HT1080 (cell line): ENCODE measurements at regions not wholly inside any gene's neighbourhood (a gene's known extent, or its start where the extent isn't known, plus 50 kb on each side); places are given as distances from the start of the nearest gene placed in this dataset.

Source experiments
- DNase-seq: peaks from one replicate; pipeline ENCODE4 v3.0.0-alpha.2; 2015; ENCODE audit warnings: low read depth

DNA sequence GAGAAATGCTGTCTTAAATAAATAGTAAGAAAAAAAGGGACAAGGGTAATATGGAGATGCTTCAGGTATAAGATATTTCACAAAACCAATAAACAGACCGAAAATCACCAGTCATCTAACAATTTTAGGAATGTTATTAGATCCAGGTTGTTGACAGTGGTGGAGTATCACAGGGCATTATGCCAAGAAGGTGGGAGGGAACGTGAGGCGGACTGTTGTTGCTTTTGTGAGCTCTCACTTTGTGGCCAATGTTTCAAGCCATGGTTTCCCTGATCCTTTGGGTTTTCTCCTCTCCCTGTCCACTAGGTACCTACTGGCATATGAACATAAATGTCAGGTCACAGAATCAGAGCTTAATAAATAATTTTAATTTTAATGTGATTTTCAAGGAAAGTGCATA lies 790.3 kb upstream of the SLITRK1 start:
- no peak for DNase-seq

- DNase-seq = no peak
Measured at GRCh38 chr13:84670245-84670644, 788.0 kb upstream of the SLITRK1 start.

DNA sequence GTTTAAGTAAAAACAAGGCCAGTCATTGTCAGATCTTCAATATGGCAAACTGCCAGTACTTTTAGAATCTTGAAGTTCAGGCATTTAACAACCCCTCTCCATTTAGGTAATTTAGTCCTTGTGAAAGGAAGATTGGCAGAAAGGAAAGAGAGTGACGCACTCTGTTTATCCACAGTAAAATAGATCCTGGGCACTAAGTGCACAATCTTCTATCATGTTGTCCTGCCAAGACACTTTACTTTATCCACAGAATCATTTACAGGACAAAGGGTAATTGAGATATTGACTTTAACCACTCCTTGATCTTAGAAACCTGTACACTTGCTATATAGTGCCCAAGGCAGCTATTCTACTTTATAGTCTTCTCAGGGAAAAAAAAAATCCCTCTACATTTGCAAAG lies 786.4 kb upstream of the SLITRK1 start:
- DNase-seq = no peak

DNA sequence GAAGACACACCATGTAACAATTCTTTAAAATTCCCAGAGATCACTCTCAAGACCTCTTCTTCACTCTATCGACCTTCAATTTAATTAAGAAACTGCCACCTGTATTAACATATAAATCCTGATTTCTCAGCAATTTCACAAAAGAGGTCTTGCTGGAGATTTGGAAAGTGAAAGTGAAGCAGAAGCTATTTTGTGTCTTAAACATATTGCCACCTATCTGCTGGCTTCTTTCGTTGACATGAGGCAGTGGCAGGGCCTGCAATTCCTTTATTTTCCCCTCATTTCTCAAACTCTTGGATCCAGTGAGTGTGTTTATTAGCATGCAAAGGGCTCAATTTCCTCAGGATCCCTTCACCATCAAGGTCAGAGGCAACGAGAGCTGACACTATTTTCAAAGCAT lies 780.2 kb upstream of the SLITRK1 start:
- no peak for DNase-seq

- DNase-seq = peak; percentile 31
Measured at GRCh38 chr13:84661718-84662117, 779.4 kb upstream of the SLITRK1 start.

GRCh38 chr13:84659359-84659661 lies 777.0 kb upstream of the SLITRK1 start:
- DNase-seq = no peak

DNA sequence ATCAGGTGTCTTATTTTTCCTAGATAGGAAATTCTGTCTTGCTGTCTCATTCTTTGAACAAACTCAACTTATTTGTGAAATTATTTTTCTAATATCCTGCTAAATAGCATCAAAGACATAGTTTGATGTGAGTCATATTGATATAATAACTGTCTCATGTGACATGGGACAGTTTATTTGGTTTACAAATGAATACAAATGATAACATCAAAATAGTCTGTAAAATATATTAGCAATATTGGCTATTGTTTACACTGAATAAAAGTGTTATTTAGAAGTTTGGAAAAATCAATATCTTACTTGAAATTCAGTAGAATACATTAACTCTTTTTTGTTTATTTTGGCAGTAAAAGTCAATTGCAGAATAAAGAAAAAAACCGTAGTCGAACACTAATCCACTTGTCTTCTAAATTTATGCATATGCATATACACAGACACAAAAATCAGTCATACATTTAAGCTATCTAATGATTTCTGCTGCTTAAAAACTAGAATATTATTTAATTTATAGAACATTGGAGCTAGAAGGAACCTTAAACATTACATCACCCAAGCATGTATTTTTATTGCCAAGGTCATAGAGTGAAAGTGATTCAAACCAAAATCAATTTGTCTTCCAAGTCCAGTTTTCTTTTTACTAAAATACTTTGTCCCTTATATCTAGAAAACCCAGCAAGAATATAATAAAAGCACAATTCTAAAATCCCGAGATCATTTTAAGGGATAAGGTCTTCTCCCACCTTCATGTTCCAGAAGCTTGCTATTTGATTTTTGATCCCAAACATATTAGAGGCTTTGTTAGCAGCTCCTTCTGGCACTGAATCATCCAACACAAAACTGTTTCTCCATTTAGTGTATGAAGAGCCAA lies 776.5 kb upstream of the SLITRK1 start:
- DNase-seq = no peak

- DNase-seq = peak; percentile 79
Measured at GRCh38 chr13:84655677-84656076, 773.4 kb upstream of the SLITRK1 start.

GRCh38 chr13:84654654-84655275 lies 772.5 kb upstream of the SLITRK1 start:
- no peak for DNase-seq

GRCh38 chr13:84653915-84654534 lies 771.8 kb upstream of the SLITRK1 start:
- no peak for DNase-seq

DNA sequence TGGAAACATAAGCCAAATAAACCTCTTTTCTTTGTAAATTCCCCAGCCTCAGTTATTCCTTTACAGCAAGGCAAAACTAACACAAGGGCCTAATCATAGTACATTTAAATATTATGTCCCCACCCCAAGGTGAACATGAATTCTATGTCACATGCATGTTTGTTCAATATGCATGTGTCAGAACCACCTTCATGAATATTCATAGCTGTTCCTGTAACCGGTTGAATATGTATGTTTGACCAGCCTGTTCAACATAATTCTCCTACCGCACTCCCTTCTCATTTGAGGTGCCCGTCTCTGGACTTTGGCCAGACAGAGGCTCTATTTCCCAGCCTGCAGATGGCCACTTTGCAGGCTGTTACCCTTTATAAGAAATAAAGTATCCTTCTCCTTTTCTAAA lies 769.4 kb upstream of the SLITRK1 start:
- DNase-seq = no peak

DNA sequence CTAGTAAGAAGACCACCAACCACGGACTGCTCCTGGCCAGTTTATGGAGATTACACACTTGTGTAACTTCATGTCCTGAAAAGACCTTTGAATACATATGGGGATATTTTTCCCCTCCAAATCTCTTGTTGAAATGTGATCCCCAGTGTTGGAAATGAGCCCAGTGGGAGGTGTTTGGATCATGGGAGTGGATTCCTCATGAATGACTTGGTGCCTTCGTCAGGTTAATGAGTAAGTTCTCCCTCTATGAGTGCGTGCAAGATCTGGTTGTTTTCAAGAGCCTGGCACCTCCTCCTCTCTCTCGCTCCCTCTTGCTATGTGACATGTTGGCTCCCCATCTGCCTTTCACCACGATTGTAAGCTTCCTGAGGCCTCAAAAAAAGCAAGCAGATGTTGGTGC lies 769.0 kb upstream of the SLITRK1 start:
- DNase-seq = peak; percentile 73

DNA sequence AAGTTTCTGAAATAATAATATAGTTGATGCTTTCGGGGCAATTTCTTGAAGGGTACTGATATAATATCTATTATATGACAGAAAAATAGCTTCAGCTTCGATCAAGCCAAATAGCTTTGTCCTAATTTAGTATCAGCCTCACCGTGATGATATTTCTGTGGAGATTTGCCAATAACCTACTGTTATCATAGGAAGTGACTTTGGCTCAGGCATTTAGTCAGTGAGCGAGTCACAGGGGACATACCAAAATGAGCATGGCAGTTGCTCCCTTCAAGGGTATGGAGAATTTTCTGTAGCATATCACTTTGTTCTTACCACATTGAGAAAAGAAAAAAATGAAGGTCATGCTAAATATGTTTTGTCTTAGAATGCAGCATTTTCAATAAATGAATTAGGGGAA lies 767.6 kb upstream of the SLITRK1 start:
- DNase-seq = peak; percentile 65

- no peak for DNase-seq
Measured at GRCh38 chr13:84648069-84648640, 765.9 kb upstream of the SLITRK1 start.

- no peak for DNase-seq
Measured at GRCh38 chr13:84646957-84647356, 764.7 kb upstream of the SLITRK1 start.

DNA sequence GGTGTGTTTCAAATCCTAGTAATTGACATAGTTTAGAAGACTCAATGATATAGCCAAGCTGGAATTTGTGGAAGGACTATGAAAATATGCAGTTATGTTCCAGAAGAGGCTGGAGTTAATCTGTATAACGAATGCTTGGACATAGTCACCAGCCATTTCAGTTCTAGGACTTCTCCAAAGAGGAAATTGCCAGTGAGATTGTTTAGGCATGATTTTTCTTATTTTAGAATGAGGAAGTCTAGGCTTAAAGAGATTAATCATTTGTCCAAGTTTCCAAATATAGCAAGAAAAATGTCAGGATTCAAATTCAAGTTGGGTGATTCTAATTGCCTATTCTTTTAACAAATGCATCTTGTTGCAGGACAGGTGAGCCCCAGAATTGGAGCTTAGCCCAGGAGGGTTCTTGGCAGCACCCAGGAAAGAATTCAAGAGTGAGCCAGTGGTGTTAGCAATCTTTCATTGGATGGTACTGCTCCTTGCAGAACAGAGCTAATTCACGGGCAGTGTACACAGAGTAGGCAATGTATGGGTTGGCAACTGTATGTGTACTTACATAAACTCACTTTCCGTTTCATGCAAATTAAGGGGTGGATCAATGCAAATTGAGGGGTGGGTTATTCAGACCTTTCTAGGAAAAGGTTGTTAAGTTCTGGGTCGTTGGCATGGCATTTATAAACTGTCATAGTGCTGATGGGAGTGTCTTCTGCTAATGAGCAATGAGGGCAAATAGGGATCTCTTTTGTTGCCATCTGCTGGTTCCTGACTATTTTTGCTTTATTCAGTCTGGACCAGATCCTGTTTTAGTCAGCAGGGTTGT lies 763.1 kb upstream of the SLITRK1 start:
- peak; percentile 17 for DNase-seq

DNA sequence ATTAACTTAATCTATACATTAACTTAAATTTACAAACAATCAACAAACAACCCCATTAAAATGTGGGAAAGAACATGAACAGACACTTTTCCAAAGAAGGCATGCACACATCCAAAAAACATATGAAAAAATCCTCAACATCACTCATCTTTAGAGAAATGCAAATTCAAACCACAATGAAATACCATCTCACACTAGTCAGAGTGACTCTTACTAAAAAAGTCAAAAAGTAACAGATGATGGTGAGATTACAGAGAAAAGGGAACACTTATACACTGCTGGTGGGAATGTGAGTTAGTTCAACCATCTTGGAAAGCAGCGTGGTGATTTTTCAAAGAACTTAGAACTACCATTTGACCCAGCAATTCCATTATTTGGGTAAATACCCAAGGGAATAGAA lies 759.2 kb upstream of the SLITRK1 start:
- peak; percentile 56 for DNase-seq

DNA sequence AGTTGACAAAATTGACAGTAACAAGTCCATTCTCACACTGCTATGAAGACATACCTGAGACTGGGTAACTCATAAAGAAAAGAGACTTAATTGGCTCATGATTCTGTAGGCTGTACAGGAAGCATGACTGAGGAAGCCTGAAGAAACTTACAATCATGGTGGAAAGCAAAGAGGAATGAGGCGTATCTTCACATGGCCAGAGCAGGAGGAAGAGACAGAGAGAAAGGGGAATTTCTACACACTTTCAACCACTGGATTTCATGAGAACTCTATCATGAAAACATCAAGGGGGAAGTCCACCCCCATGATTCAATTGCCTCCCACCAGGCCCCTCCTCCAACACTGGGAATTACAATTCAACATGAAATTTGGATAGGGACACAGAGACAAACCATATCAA lies 758.4 kb upstream of the SLITRK1 start:
- DNase-seq = no peak

GRCh38 chr13:84630476-84630875 lies 748.2 kb upstream of the SLITRK1 start:
- DNase-seq = no peak

GRCh38 chr13:84616864-84617263 lies 734.6 kb upstream of the SLITRK1 start:
- DNase-seq = no peak

GRCh38 chr13:84609716-84610115 lies 727.4 kb upstream of the SLITRK1 start:
- DNase-seq = peak; percentile 67
